Testis (tissue), 2 donors: ENCODE measurements at regions not wholly inside any gene's neighbourhood (a gene's known extent, or its start where the extent isn't known, plus 50 kb on each side); places are given as distances from the start of the nearest gene placed in this dataset.

Source experiments
- CTCF ChIP-seq, 3 experiments: fragments of 450-650 bp in 2 of 3; fragments of 200-600 bp in 1 of 3; sonication (generic) in 1 of 3; IDR thresholded peaks; one replicate each; pipeline ENCODE4 v1.5.1; 2016 to 2019; ENCODE audit warnings: antibody characterized with exemption in 3 of 3, mild to moderate bottlenecking in 2 of 3, moderate library complexity in 1 of 3
- POLR2A ChIP-seq: fragments of 450-650 bp; IDR thresholded peaks from one replicate; pipeline ENCODE4 v1.6.1; 2017; ENCODE audit warnings: antibody characterized with exemption, mild to moderate bottlenecking, moderate library complexity

DNA sequence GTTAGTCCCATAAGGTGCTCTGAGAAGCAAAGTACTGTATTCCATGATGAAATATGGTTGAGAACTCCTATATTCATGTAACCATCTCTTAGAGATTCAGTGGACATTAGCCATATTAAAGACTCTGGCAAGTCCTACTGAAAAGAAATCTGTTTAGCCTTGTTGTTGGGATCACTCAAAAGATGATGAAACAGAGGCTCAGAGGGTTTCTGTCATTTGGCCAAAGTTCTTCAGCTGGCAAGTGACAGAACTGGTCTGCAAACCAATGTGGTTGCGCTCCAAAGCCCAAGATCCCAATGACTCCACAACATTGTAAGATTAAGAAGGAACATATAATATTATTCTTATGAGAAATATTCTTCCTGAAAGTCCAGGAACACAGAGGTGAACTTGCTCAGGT, 462.9 kb downstream of the ACTL7B start:
- TF ChIP-seq CTCF (IDR thresholded peaks at IDR 0.05) (no peak), POLR2A (no peak)
